Middle frontal gyrus (tissue), 1 donor: ENCODE measurements at regions not wholly inside any gene's neighbourhood (a gene's known extent, or its start where the extent isn't known, plus 50 kb on each side); places are given as distances from the start of the nearest gene placed in this dataset.

Experiments used
- DNase-seq: peaks from one replicate; pipeline ENCODE4 v3.0.0-alpha.2; 2015; ENCODE audit warnings: low spot score; ENCODE audit errors: extremely low spot score

- DNase-seq: no peak
These were observed 495.5 kb upstream of the SGCD start for GRCh38 chr5:155831491-155831890.

GRCh38 chr5:155833287-155833686, 493.7 kb upstream of the SGCD start:
- no peak for DNase-seq

GRCh38 chr5:155834271-155834975, 492.5 kb upstream of the SGCD start:
- no peak for DNase-seq

- no peak for DNase-seq
These were observed 490.7 kb upstream of the SGCD start for GRCh38 chr5:155836089-155836803.

GRCh38 chr5:155838394-155838793, 488.6 kb upstream of the SGCD start:
- DNase-seq: no peak

GRCh38 chr5:155839251-155840037, 487.5 kb upstream of the SGCD start:
- no peak for DNase-seq

GRCh38 chr5:155844542-155844941, 482.4 kb upstream of the SGCD start:
- DNase-seq: no peak

GRCh38 chr5:155850370-155850769, 476.6 kb upstream of the SGCD start:
- no peak for DNase-seq

- DNase-seq: no peak
These were observed 460.0 kb upstream of the SGCD start for GRCh38 chr5:155866971-155867370.

GRCh38 chr5:155867522-155868088, 459.4 kb upstream of the SGCD start:
- DNase-seq: no peak

GRCh38 chr5:155870636-155871035, 456.3 kb upstream of the SGCD start:
- no peak for DNase-seq

GRCh38 chr5:155871623-155872022, 455.3 kb upstream of the SGCD start:
- no peak for DNase-seq

GRCh38 chr5:155872629-155873220, 454.2 kb upstream of the SGCD start:
- no peak for DNase-seq

- no peak for DNase-seq
These were observed 447.9 kb upstream of the SGCD start for GRCh38 chr5:155878991-155879575.

GRCh38 chr5:155884041-155884440, 442.9 kb upstream of the SGCD start:
- no peak for DNase-seq

- DNase-seq: no peak
These were observed 441.8 kb upstream of the SGCD start for GRCh38 chr5:155885199-155885598.

GRCh38 chr5:155886311-155887031, 440.5 kb upstream of the SGCD start:
- no peak for DNase-seq

- DNase-seq: no peak
These were observed 431.5 kb upstream of the SGCD start for GRCh38 chr5:155895484-155895883.

- DNase-seq: no peak
These were observed 429.2 kb upstream of the SGCD start for GRCh38 chr5:155897761-155898160.

- no peak for DNase-seq
These were observed 428.7 kb upstream of the SGCD start for GRCh38 chr5:155898284-155898683.
